Chondrocyte (in vitro differentiated cells): ENCODE measurements at regions not wholly inside any gene's neighbourhood (a gene's known extent, or its start where the extent isn't known, plus 50 kb on each side); places are given as distances from the start of the nearest gene placed in this dataset.

Source experiments
- DNase-seq: peaks from one replicate; pipeline ENCODE4 v3.0.0; 2021; ENCODE audit warnings: mixed read lengths, low spot score
- H3K27ac Mint-ChIP-seq: one replicate; pipeline ENCODE4 v1.8.0; 2021; ENCODE audit warnings: mild to moderate bottlenecking, moderate library complexity, mixed read lengths; ENCODE audit not compliant: unreplicated experiment
- H3K27me3 Mint-ChIP-seq: 2 replicates; pipeline ENCODE4 v1.8.0; 2021; ENCODE audit warnings: low read depth, mixed read lengths
- H3K36me3 Mint-ChIP-seq: 2 replicates; pipeline ENCODE4 v1.8.0; 2021; ENCODE audit warnings: low read depth, mixed read lengths
- H3K4me1 Mint-ChIP-seq: 2 replicates; pipeline ENCODE4 v1.8.0; 2021; ENCODE audit warnings: low read depth, mild to moderate bottlenecking, mixed read lengths
- H3K4me3 Mint-ChIP-seq: one replicate; pipeline ENCODE4 v1.8.0; 2021; ENCODE audit warnings: mild to moderate bottlenecking, moderate library complexity, mixed read lengths; ENCODE audit not compliant: unreplicated experiment
- H3K9me3 Mint-ChIP-seq: 2 replicates; pipeline ENCODE4 v1.8.0; 2021; ENCODE audit warnings: low read depth, mixed read lengths
- CTCF ChIP-seq: fragments of 200-600 bp; sonication (generic); IDR thresholded peaks from 2 replicates; pipeline ENCODE4 v1.5.0; 2021; ENCODE audit warnings: antibody characterized with exemption, mild to moderate bottlenecking, moderate library complexity

GRCh38 chr11:110897035-110897434 lies 184.8 kb upstream of the ARHGAP20 start:
- H3K27me3 Mint-ChIP-seq = no peaks in the 10 kb centered on the region
- DNase-seq = no peak
- no peak for TF ChIP-seq CTCF
- no peak overlapping the region for H3K27ac Mint-ChIP-seq
- H3K4me1 Mint-ChIP-seq = peaks cover 12% of the 10 kb centered on the region
- no peaks in the 10 kb centered on the region for H3K9me3 Mint-ChIP-seq
- H3K36me3 Mint-ChIP-seq = no peaks in the 10 kb centered on the region
- H3K4me3 Mint-ChIP-seq = no peak overlapping the region

DNA sequence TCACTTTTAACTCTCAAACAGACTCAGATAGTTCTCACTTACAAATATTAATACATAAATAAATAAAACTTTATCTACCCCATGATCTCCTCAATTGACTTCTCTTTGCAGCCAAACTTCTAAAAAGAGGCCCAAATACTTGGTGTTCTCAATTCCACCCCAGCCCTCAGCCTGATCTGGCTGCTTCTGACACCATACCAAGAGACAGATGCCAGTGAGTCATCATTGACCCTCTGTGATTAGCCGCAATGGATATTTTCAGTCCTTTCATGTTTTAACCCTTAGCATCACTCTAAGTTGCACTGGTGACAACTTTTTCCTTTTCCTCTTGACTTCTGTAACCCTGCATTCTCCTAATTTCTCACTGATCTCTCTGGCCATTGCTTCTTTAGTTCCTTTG lies 184.1 kb upstream of the ARHGAP20 start:
- TF ChIP-seq CTCF = no peak

DNA sequence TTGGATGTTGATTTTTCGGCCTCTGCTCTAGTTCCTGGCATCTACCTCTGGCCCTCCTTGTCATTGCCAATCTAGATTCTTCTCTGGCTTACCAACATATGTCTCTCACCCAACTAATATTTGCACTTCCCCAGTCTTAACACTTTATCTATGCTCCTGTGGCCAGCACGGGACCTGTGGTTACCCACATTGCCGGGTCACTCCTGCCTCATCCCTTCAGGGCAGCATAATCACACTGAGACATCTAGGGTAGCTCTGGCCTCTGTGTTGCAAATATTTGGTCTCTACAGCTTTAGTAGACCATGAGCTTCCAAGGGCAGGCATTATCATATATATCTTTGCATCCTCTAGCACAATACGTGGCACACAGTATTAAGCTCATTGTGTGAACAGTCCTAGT lies 182.0 kb upstream of the ARHGAP20 start:
- H3K4me3 Mint-ChIP-seq = no peak overlapping the region
- H3K27me3 Mint-ChIP-seq = peaks cover 2% of the 10 kb centered on the region
- TF ChIP-seq CTCF = no peak
- DNase-seq = no peak
- H3K9me3 Mint-ChIP-seq = no peaks in the 10 kb centered on the region
- H3K4me1 Mint-ChIP-seq = peaks cover 18% of the 10 kb centered on the region
- H3K27ac Mint-ChIP-seq = no peak overlapping the region
- H3K36me3 Mint-ChIP-seq = no peaks in the 10 kb centered on the region

More for the DNA sequence above, 184.1 kb upstream of the ARHGAP20 start:
- Mint-ChIP-seq H3K4me1 (peaks cover 15% of the 10 kb centered on the region), H3K27me3 (no peaks in the 10 kb centered on the region), H3K27ac (no peak overlapping the region), H3K9me3 (no peaks in the 10 kb centered on the region), H3K36me3 (no peaks in the 10 kb centered on the region), H3K4me3 (no peak overlapping the region)
- DNase-seq = no peak

- Mint-ChIP-seq H3K4me1 (peaks cover 18% of the 10 kb centered on the region), H3K9me3 (no peaks in the 10 kb centered on the region), H3K36me3 (no peaks in the 10 kb centered on the region), H3K4me3 (no peak overlapping the region), H3K27ac (no peak overlapping the region), H3K27me3 (peaks cover 4% of the 10 kb centered on the region)
- no peak for TF ChIP-seq CTCF
- DNase-seq = no peak
These were observed 180.6 kb upstream of the ARHGAP20 start for GRCh38 chr11:110892741-110893285.

DNA sequence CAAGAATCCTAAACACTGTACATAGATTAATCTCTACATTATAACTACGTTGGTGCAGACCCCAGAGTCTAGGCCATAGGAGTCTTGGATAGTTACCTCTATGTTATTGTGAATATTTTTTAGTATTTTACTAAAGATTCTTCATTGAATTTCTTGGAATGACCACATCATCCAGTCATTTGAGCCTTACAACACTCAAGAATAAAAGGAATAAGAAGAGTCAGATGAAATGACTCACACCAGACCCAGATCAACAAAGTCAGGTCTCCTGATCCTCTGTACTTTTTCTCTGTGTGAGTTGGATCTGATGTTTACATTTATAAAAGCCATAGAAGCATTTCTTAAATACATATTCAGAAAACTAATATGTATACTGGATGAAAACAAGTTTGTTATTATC lies 179.2 kb upstream of the ARHGAP20 start:
- H3K4me1 Mint-ChIP-seq = peaks cover 16% of the 10 kb centered on the region
- no peak overlapping the region for H3K27ac Mint-ChIP-seq
- no peak for TF ChIP-seq CTCF
- H3K36me3 Mint-ChIP-seq = no peaks in the 10 kb centered on the region
- no peak overlapping the region for H3K4me3 Mint-ChIP-seq
- no peak for DNase-seq
- peaks cover 4% of the 10 kb centered on the region for H3K27me3 Mint-ChIP-seq
- no peaks in the 10 kb centered on the region for H3K9me3 Mint-ChIP-seq
